RWPE2 (cell line): ENCODE measurements at regions not wholly inside any gene's neighbourhood (a gene's known extent, or its start where the extent isn't known, plus 50 kb on each side); places are given as distances from the start of the nearest gene placed in this dataset.

Experiments used
- ATAC-seq: fragments of 200-7000 bp; cut with Tn5 transposase; 3 replicates; pipeline ENCODE4 v1.9.1; 2021; ENCODE audit warnings: low read depth
- DNase-seq: peaks from one replicate; pipeline ENCODE4 v3.0.0-alpha.2; 2020; ENCODE audit warnings: low spot score
- H3K27ac ChIP-seq: fragments of 450-650 bp; 2 replicates; pipeline ENCODE4 v1.5.1; 2017; ENCODE audit warnings: mild to moderate bottlenecking; ENCODE audit not compliant: poor library complexity, severe bottlenecking
- H3K27me3 ChIP-seq: fragments of 250-450 bp; sonication (Bioruptor Pico); 2 replicates; pipeline ENCODE4 v1.5.1; 2021; ENCODE audit warnings: mild to moderate bottlenecking, moderate library complexity; ENCODE audit not compliant: insufficient read depth, poor library complexity, severe bottlenecking
- H3K36me3 ChIP-seq: fragments of 250-450 bp; sonication (Bioruptor Pico); 2 replicates; pipeline ENCODE4 v1.5.1; 2020; ENCODE audit warnings: low read depth, mild to moderate bottlenecking, moderate library complexity
- H3K4me1 ChIP-seq: fragments of 250-450 bp; sonication (Bioruptor Pico); 2 replicates; pipeline ENCODE4 v1.5.1; 2021; ENCODE audit warnings: mild to moderate bottlenecking, moderate library complexity; ENCODE audit not compliant: insufficient read depth, poor library complexity, severe bottlenecking
- H3K4me3 ChIP-seq: fragments of 250-450 bp; sonication (Bioruptor Pico); 2 replicates; pipeline ENCODE4 v1.5.1; 2021; ENCODE audit warnings: mild to moderate bottlenecking, moderate library complexity; ENCODE audit not compliant: severe bottlenecking
- H3K9me3 ChIP-seq: fragments of 250-450 bp; sonication (Bioruptor Pico); 2 replicates; pipeline ENCODE4 v1.5.1; 2021; ENCODE audit warnings: mild to moderate bottlenecking, moderate library complexity; ENCODE audit not compliant: severe bottlenecking
- TF ChIP-seq, protein P1 (sequence below): fragments of 450-650 bp; IDR thresholded peaks from one replicate; pipeline ENCODE4 v1.5.1; 2017; ENCODE audit warnings: mild to moderate bottlenecking, moderate library complexity; ENCODE audit not compliant: poor library complexity, severe bottlenecking

DNA sequence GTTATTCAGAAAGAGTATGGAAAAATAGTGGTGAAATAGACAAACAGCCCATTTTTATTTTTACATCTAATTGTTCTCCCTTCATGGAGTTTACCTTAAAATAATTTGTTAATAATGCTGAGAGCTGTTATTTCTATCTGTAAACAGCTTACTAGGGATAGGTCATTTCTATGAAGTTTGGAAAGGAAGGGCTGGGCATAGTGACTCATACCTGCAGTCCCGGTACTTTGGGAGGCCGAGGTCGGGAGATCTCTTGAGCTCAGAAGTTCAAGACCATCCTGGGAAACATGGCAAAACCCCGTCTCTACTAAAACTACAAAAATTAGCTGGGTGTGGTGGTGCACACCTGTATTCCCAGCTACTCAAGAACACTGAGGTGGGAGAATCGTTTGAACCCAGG lies 624.3 kb upstream of the LMCD1 start:
- no peak overlapping the region for H3K27ac ChIP-seq
- no peak overlapping the region for H3K4me3 ChIP-seq
- DNase-seq (no peak), ATAC-seq (no peak)
- H3K9me3 ChIP-seq = no peaks in the 10 kb centered on the region
- TF ChIP-seq, protein P1, sequence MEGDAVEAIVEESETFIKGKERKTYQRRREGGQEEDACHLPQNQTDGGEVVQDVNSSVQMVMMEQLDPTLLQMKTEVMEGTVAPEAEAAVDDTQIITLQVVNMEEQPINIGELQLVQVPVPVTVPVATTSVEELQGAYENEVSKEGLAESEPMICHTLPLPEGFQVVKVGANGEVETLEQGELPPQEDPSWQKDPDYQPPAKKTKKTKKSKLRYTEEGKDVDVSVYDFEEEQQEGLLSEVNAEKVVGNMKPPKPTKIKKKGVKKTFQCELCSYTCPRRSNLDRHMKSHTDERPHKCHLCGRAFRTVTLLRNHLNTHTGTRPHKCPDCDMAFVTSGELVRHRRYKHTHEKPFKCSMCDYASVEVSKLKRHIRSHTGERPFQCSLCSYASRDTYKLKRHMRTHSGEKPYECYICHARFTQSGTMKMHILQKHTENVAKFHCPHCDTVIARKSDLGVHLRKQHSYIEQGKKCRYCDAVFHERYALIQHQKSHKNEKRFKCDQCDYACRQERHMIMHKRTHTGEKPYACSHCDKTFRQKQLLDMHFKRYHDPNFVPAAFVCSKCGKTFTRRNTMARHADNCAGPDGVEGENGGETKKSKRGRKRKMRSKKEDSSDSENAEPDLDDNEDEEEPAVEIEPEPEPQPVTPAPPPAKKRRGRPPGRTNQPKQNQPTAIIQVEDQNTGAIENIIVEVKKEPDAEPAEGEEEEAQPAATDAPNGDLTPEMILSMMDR = no peak
- H3K36me3 ChIP-seq = no peaks in the 10 kb centered on the region
- H3K27me3 ChIP-seq = no peaks in the 10 kb centered on the region
- H3K4me1 ChIP-seq = peaks cover 8% of the 10 kb centered on the region

DNA sequence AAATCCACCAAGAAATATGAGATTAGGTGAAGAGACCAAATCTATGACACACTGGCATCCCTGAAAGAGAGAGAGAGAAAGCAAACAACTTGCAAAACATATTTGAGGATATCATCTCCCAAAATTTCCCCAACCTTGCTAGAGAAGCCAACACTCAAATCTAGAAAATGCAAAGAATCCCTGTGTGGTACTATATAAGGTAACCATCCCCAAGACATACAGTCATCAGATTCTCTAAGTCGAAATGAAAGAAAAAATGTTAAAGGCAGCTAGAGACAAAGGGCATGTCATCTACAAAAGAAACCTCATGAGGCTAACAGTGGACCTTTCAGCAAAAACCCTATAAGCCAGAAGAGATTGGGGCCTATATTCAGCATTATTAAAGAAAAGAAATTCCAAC lies 622.1 kb upstream of the LMCD1 start:
- Histone ChIP-seq H3K4me1 (peaks cover 8% of the 10 kb centered on the region), H3K36me3 (no peaks in the 10 kb centered on the region), H3K27me3 (no peaks in the 10 kb centered on the region), H3K27ac (no peak overlapping the region), H3K4me3 (no peak overlapping the region), H3K9me3 (no peaks in the 10 kb centered on the region)
- TF ChIP-seq, protein P1 = no peak
- ATAC-seq (no peak), DNase-seq (no peak)

DNA sequence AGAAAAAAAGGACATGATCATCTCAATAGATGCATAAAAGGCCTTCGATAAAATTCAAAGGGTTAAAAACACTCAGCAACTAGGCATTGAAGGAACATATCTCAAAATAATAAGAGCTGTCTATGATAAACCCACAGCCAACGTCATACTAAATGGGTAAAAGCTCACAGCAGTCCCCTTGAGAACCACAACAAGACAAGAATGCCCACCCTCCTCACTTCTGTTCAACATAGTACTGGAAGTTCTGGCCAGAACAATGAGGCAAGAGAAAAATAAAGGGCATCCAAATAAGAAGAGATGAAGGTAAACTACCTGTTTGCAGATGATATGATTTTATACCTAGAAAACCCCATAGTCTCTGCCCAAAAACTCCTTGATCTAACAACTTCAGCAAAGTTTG lies 619.7 kb upstream of the LMCD1 start:
- Histone ChIP-seq H3K9me3 (no peaks in the 10 kb centered on the region), H3K27ac (no peak overlapping the region), H3K4me1 (no peaks in the 10 kb centered on the region), H3K27me3 (no peaks in the 10 kb centered on the region), H3K36me3 (no peaks in the 10 kb centered on the region), H3K4me3 (no peak overlapping the region)
- DNase-seq (no peak), ATAC-seq (no peak)
- TF ChIP-seq, protein P1 = no peak

DNA sequence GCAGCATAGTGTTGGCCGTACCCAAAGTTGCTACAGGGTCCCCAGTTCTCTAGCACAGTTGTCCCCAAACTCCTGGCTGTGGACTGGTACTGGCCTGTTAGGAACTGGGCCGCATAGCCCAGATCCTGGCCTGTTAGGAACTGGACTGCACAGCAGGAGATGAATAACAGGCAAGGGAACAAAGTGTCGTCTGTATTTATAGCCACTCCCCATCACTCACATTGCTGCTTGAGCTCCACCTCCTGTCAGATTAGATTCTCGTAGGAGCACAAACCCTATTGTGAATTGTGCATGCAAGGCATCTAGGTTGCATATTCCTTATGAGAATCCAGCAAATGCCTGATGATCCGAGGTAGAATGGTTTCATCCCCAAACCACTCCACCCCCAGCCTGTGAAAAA lies 604.0 kb upstream of the LMCD1 start:
- Histone ChIP-seq H3K36me3 (no peaks in the 10 kb centered on the region), H3K4me1 (no peaks in the 10 kb centered on the region), H3K27me3 (no peaks in the 10 kb centered on the region), H3K4me3 (no peak overlapping the region), H3K9me3 (peaks cover 3% of the 10 kb centered on the region), H3K27ac (no peak overlapping the region)
- ATAC-seq = no peak
- no peak for DNase-seq
- TF ChIP-seq, protein P1 = no peak

DNA sequence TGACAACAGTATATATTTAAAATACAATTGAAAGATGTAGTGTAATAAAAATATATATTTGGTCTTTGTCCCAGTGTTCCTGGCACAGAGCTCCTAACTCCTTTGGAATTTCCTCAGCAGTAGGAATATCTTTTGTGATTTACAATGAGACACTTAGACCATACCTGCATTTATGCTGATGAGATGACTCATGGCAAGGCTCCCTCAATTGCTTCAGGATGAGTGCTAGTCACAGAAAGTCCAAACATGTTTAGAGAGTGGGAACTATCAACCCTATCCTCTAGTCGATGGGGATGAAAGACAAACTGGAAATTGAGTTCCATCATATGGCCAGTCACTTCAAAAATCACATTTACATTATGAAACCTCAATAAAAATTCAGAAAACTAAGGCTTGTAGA lies 588.3 kb upstream of the LMCD1 start:
- no peak for DNase-seq
- TF ChIP-seq, protein P1 = no peak

More for the DNA sequence above, 588.3 kb upstream of the LMCD1 start:
- H3K4me3 ChIP-seq = no peak overlapping the region
- H3K27ac ChIP-seq = no peak overlapping the region
- no peak for ATAC-seq
- H3K4me1 ChIP-seq = no peaks in the 10 kb centered on the region
- no peaks in the 10 kb centered on the region for H3K27me3 ChIP-seq
- no peaks in the 10 kb centered on the region for H3K9me3 ChIP-seq
- no peaks in the 10 kb centered on the region for H3K36me3 ChIP-seq
